IMR-90 (cell line): ENCODE measurements at regions not wholly inside any gene's neighbourhood (a gene's known extent, or its start where the extent isn't known, plus 50 kb on each side); places are given as distances from the start of the nearest gene placed in this dataset.

ENCODE experiments used
- ATAC-seq: fragments of 200-7000 bp; cut with Tn5 transposase; 2 replicates; pipeline ENCODE4 v1.9.1; 2020; ENCODE audit warnings: low read depth, mild to moderate bottlenecking, moderate library complexity
- BruUV-seq: library from RNA; stranded (reverse); fragments of 400-500 nt; replicated peaks from 2 replicates; lab custom pipeline; 2021; lab: Mats Ljungman, UMichigan
- CTCF ChIA-PET: fragments of 300-600 bp; formaldehyde crosslinking; extraction: SDS; loops from one replicate; lab custom pipeline; 2021; ENCODE audit warnings: antibody characterized with exemption; lab: Yijun Ruan, JAX
- POLR2A ChIA-PET: fragments of 300-600 bp; sonication (Branson Sonifier 250); formaldehyde crosslinking; loops from one replicate; lab custom pipeline; 2022; ENCODE audit warnings: antibody characterized with exemption; ENCODE audit not compliant: unreplicated experiment; lab: Charles Lee
- DNase-seq: peaks from one replicate; pipeline ENCODE4 v3.0.0; 2013
- H2AFZ ChIP-seq: replicated peaks from 2 replicates; pipeline ENCODE3; 2013; ENCODE audit warnings: low read length, mild to moderate bottlenecking; ENCODE audit not compliant: poor library complexity
- H2AK5ac ChIP-seq: 2 replicates; pipeline ENCODE4 v1.6.1; 2013; ENCODE audit warnings: low read depth, low read length, inconsistent platforms
- H2AK9ac ChIP-seq: replicated peaks from 2 replicates; pipeline ENCODE3; 2013; ENCODE audit warnings: mild to moderate bottlenecking, low read depth, low read length, moderate library complexity; ENCODE audit not compliant: poor library complexity
- H2BK120ac ChIP-seq: 2 replicates; pipeline ENCODE4 v1.6.1; 2013; ENCODE audit warnings: low read depth, low read length, inconsistent platforms
- H2BK15ac ChIP-seq: 3 replicates; pipeline ENCODE4 v1.6.1; 2013; ENCODE audit warnings: low read depth, low read length, inconsistent platforms
- H2BK20ac ChIP-seq: 2 replicates; pipeline ENCODE4 v1.6.1; 2013; ENCODE audit warnings: low read depth, mild to moderate bottlenecking, inconsistent platforms, low read length, moderate library complexity
- H2BK5ac ChIP-seq: 2 replicates; pipeline ENCODE4 v1.6.1; 2013; ENCODE audit warnings: mild to moderate bottlenecking, low read depth, low read length, inconsistent platforms; ENCODE audit not compliant: poor library complexity, severe bottlenecking
- H3K14ac ChIP-seq: replicated peaks from 2 replicates; pipeline ENCODE4 v1.6.1; 2013; ENCODE audit warnings: low read depth, low read length, inconsistent platforms
- H3K18ac ChIP-seq: 2 replicates; pipeline ENCODE4 v1.6.1; 2013; ENCODE audit warnings: low read depth, low read length, control low read depth
- H3K23ac ChIP-seq: 2 replicates; pipeline ENCODE4 v1.6.1; 2013; ENCODE audit warnings: low read depth, low read length, inconsistent platforms
- H3K27ac ChIP-seq: 2 replicates; pipeline ENCODE4 v1.5.1; 2013; ENCODE audit warnings: mild to moderate bottlenecking, control low read depth, low read length; ENCODE audit not compliant: insufficient read depth
- H3K27me3 ChIP-seq: 2 replicates; pipeline ENCODE4 v1.6.1; 2013; ENCODE audit warnings: low read length; ENCODE audit not compliant: control insufficient read depth, insufficient read depth
- H3K36me3 ChIP-seq: 2 replicates; pipeline ENCODE4 v1.6.1; 2013; ENCODE audit warnings: low read length, mixed read lengths; ENCODE audit not compliant: control insufficient read depth, insufficient read depth
- H3K4ac ChIP-seq: 2 replicates; pipeline ENCODE4 v1.6.1; 2013; ENCODE audit warnings: low read depth, low read length, inconsistent platforms
- H3K4me1 ChIP-seq: 2 replicates; pipeline ENCODE4 v1.6.1; 2013; ENCODE audit warnings: low read length, mixed read lengths; ENCODE audit not compliant: control insufficient read depth, insufficient read depth
- H3K4me2 ChIP-seq: 2 replicates; pipeline ENCODE4 v1.6.1; 2013; ENCODE audit warnings: low read depth, mild to moderate bottlenecking, control low read depth, low read length, moderate library complexity
- H3K4me3 ChIP-seq: 2 replicates; pipeline ENCODE4 v1.5.1; 2013; ENCODE audit warnings: low read depth, mild to moderate bottlenecking, control low read depth, low read length, moderate library complexity; ENCODE audit not compliant: insufficient read depth
- H3K56ac ChIP-seq: 2 replicates; pipeline ENCODE4 v1.6.1; 2013; ENCODE audit warnings: low read length, inconsistent platforms; ENCODE audit not compliant: insufficient read depth; ENCODE audit errors: extremely low read depth
- H3K79me1 ChIP-seq, 2 experiments: 2 replicates each; pipeline ENCODE4 v1.6.1; 2013; ENCODE audit warnings: low read length in 2 of 2, inconsistent platforms in 1 of 2, low read depth in 1 of 2
- H3K9ac ChIP-seq: 2 replicates; pipeline ENCODE4 v1.6.1; 2013; ENCODE audit warnings: low read depth, low read length, control low read depth
- H3K9me1 ChIP-seq: 2 replicates; pipeline ENCODE4 v1.6.1; 2013; ENCODE audit warnings: low read length, inconsistent platforms; ENCODE audit not compliant: insufficient read depth
- H3K9me3 ChIP-seq: 2 replicates; pipeline ENCODE4 v1.6.1; 2013; ENCODE audit warnings: low read length; ENCODE audit not compliant: control insufficient read depth, insufficient read depth
- H4K20me1 ChIP-seq: 2 replicates; pipeline ENCODE4 v1.6.1; 2013; ENCODE audit warnings: low read length, inconsistent platforms; ENCODE audit not compliant: insufficient read depth
- H4K5ac ChIP-seq: 2 replicates; pipeline ENCODE4 v1.6.1; 2013; ENCODE audit warnings: mild to moderate bottlenecking, low read depth, low read length, control low read depth
- H4K8ac ChIP-seq, 2 experiments: 2 replicates each; pipeline ENCODE4 v1.6.1; 2013; ENCODE audit warnings: low read depth in 2 of 2, low read length in 2 of 2, control low read depth in 1 of 2, inconsistent platforms in 1 of 2
- H4K91ac ChIP-seq: 2 replicates; pipeline ENCODE4 v1.6.1; 2013; ENCODE audit warnings: low read depth, low read length, inconsistent platforms; ENCODE audit not compliant: insufficient read depth
- BHLHE40 ChIP-seq: fragments of 150-350 bp; IDR thresholded peaks from 2 replicates; pipeline ENCODE4 v1.6.1; 2016; ENCODE audit warnings: mild to moderate bottlenecking, low read depth, low read length
- CEBPB ChIP-seq: IDR thresholded peaks from 2 replicates; pipeline ENCODE4 v1.6.1; 2012; ENCODE audit warnings: low read depth, low read length, improper control_type of control experiment
- CHD1 ChIP-seq: IDR thresholded peaks from 2 replicates; pipeline ENCODE4 v1.6.1; 2012; ENCODE audit warnings: low read depth, low read length, improper control_type of control experiment
- FOS ChIP-seq: fragments of 150-350 bp; IDR thresholded peaks from 2 replicates; pipeline ENCODE4 v1.6.1; 2016; ENCODE audit warnings: low read depth, low read length
- MAZ ChIP-seq: IDR thresholded peaks from 2 replicates; pipeline ENCODE4 v1.6.1; 2012; ENCODE audit warnings: low read depth, mild to moderate bottlenecking, low read length, improper control_type of control experiment, moderate library complexity, borderline replicate concordance
- MXI1 ChIP-seq: IDR thresholded peaks from 2 replicates; pipeline ENCODE4 v1.6.1; 2012; ENCODE audit warnings: low read depth, mild to moderate bottlenecking, low read length, moderate library complexity, borderline replicate concordance
- NFE2L2 ChIP-seq: fragments of 150-350 bp; IDR thresholded peaks from 2 replicates; pipeline ENCODE4 v1.6.1; 2016; ENCODE audit warnings: low read depth, mild to moderate bottlenecking, low read length
- POLR2A ChIP-seq: IDR thresholded peaks from 2 replicates; pipeline ENCODE4 v1.6.1; 2012; ENCODE audit warnings: mild to moderate bottlenecking, low read depth, low read length
- RAD21 ChIP-seq: IDR thresholded peaks from 2 replicates; pipeline ENCODE4 v1.6.1; 2012; ENCODE audit warnings: low read length, improper control_type of control experiment
- RCOR1 ChIP-seq: IDR thresholded peaks from 2 replicates; pipeline ENCODE4 v1.6.1; 2012; ENCODE audit warnings: mild to moderate bottlenecking, low read length, improper control_type of control experiment; ENCODE audit not compliant: insufficient replicate concordance
- RFX5 ChIP-seq: IDR thresholded peaks from 2 replicates; pipeline ENCODE4 v1.8.0; 2012; ENCODE audit warnings: low read depth, mild to moderate bottlenecking, low read length, moderate library complexity
- SMC3 ChIP-seq: fragments of 150-350 bp; IDR thresholded peaks from 2 replicates; pipeline ENCODE4 v1.6.1; 2016; ENCODE audit warnings: low read depth, mild to moderate bottlenecking, antibody characterized with exemption, low read length, moderate library complexity
- WGBS, 2 experiments: methylation state at CpG; one replicate each; pipeline versions ENCODE4 v1.1.5 to v1.1.7; 2013; ENCODE audit warnings: missing lambda C conversion rate in 2 of 2; ENCODE audit not compliant: insufficient read length in 1 of 2; ENCODE audit errors: extremely low coverage in 2 of 2; 5-methylcytosine and 5-hydroxymethylcytosine counted together
- dilution Hi-C: fragments of 300-500 bp; cut with HindIII; formaldehyde crosslinking; loops from one replicate; pipeline ENCODE4 v1.14.3; 2018; ENCODE audit warnings: low sequenced_read_pairs; ENCODE audit not compliant: unreplicated experiment
- in situ Hi-C: fragments of 300-500 bp; cut with MboI; formaldehyde crosslinking; loops from 3 replicates; pipeline ENCODE4 v1.14.3; 2019; ENCODE audit warnings: low sequenced_read_pairs, inconsistent platforms, mixed read lengths
- intact Hi-C: fragments of 100-400 bp; cut with micrococcal nuclease; formaldehyde crosslinking; loops from 2 replicates; pipeline ENCODE4 v1.10.0; 2022
- TF ChIP-seq, protein P1 (sequence below): fragments of 150-350 bp; IDR thresholded peaks from 2 replicates; pipeline ENCODE4 v1.6.1; 2017; ENCODE audit warnings: mild to moderate bottlenecking, antibody characterized with exemption, low read length, low read depth
- TF ChIP-seq, protein P2 (sequence below): conservative IDR thresholded peaks from 2 replicates; pipeline ENCODE4 v1.5.1; 2012; ENCODE audit warnings: mild to moderate bottlenecking, low read depth, low read length, improper control_type of control experiment
- TF ChIP-seq, protein P3 (sequence below): fragments of 150-350 bp; IDR thresholded peaks from 2 replicates; pipeline ENCODE4 v1.6.1; 2016; ENCODE audit warnings: low read depth, mild to moderate bottlenecking, low read length, moderate library complexity, borderline replicate concordance

DNA sequence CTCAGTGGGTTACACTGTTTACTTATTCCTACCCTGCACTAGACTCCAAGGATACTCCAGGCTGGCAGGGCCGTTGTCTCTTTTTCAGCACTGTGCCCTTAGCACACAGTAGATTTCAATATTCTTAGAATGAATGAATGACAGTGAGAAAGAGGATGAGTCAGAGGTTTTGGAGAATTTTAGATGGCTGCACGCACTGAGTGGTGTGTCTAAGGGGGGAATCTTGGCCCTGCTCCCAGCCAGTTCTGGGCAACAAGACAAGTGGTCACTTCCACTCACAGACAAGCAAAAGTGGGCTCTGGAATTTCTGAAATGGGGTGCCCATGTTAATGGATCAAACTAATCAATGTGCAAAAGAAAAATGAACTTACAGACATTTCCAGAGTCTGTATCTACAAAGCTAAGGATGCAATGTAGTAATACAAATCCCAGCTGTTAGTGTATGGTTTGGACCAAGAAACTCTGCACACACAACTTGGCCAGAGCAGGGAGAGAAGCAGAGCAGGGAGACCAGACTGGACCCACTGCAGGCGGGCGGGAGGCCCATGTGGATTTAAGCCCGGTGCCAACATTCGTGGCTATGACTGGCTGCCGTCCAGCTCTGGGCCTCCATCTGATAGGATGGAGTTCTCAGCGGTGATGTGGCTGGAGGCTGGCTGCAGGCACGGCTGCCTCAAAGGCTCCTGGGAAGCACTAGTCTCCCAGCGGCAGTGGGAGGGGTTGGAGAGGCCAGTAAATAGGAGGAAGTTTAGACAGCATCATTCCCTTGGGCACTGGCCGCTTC lies 95.6 kb upstream of the CDYL2 start:
- peak overlapping the region; percentile 44 for H3K4me2 ChIP-seq
- no peak overlapping the region for H2BK5ac ChIP-seq
- WGBS, 2 experiments, result 0% methylated on average over 3 of the region's 11 CpGs; no CpG with 5 or more reads in 1 of the 2 experiments
- H3K36me3 ChIP-seq, result no peaks in the 10 kb centered on the region
- peaks cover 7% of the 10 kb centered on the region for H3K4me1 ChIP-seq
- intact Hi-C loops, result no loop called here
- no peaks in the 10 kb centered on the region for H3K27me3 ChIP-seq
- H3K9me3 ChIP-seq, result no peaks in the 10 kb centered on the region
- ATAC-seq, result peak; percentile 94
- H3K56ac ChIP-seq, result no peak overlapping the region
- in situ Hi-C loops, result no loop called here
- no peak overlapping the region for H3K23ac ChIP-seq
- H2AK5ac ChIP-seq, result no peak overlapping the region
- 0 out of 2 replicates have a peak overlapping the region, but pooled peaks have one; percentile 27 for H3K4ac ChIP-seq
- peak overlapping the region; percentile 41; the same call in 1 of the 2 replicates for H2BK20ac ChIP-seq
- H2BK15ac ChIP-seq, result no peak overlapping the region
- H3K18ac ChIP-seq, result no peak overlapping the region
- H3K9ac ChIP-seq, result no peak overlapping the region
- DNase-seq, result peak; percentile 76
- no peak overlapping the region for H2AK9ac ChIP-seq
- POLR2A ChIA-PET, result no interaction called here
- no peak overlapping the region for H3K4me3 ChIP-seq
- H3K9me1 ChIP-seq, result 0 out of 2 replicates have a peak, but pooled peaks cover 6% of the 10 kb centered on the region
- H4K5ac ChIP-seq, result no peak overlapping the region
- no peaks in the 10 kb centered on the region for H4K20me1 ChIP-seq
- no peaks in the 10 kb centered on the region for H3K79me1 ChIP-seq
- no TSS peak for BruUV-seq
- H4K8ac ChIP-seq, result peak overlapping the region in 1 of 2 experiments; percentile 42; a peak in 2 of 4 replicates
- CTCF ChIA-PET, result interaction anchor here (0.6 kb wide), 1 partner anchor 711 kb away, joined by 3 read pairs; no protein-coding TSS in a partner anchor
- H3K14ac ChIP-seq, result no peak overlapping the region
- H2BK120ac ChIP-seq, result no peak overlapping the region
- H3K27ac ChIP-seq, result no peak overlapping the region
- peak overlapping the region; percentile 15; the same call in 1 of the 2 replicates for H4K91ac ChIP-seq
- peak overlapping the region; percentile 33 for H2AFZ ChIP-seq
- dilution Hi-C loops, result no loop called here
- TF ChIP-seq CHD1 (no peak), RFX5 (no peak), RCOR1 (no peak), POLR2A (no peak), MXI1 (no peak), FOS (no peak), RAD21 (no peak), SMC3 (no peak), CEBPB (no peak), BHLHE40 (no peak), NFE2L2 (no peak), MAZ (no peak)
- TF ChIP-seq, protein P1, sequence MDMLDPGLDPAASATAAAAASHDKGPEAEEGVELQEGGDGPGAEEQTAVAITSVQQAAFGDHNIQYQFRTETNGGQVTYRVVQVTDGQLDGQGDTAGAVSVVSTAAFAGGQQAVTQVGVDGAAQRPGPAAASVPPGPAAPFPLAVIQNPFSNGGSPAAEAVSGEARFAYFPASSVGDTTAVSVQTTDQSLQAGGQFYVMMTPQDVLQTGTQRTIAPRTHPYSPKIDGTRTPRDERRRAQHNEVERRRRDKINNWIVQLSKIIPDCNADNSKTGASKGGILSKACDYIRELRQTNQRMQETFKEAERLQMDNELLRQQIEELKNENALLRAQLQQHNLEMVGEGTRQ, result no peak
- TF ChIP-seq, protein P2, sequence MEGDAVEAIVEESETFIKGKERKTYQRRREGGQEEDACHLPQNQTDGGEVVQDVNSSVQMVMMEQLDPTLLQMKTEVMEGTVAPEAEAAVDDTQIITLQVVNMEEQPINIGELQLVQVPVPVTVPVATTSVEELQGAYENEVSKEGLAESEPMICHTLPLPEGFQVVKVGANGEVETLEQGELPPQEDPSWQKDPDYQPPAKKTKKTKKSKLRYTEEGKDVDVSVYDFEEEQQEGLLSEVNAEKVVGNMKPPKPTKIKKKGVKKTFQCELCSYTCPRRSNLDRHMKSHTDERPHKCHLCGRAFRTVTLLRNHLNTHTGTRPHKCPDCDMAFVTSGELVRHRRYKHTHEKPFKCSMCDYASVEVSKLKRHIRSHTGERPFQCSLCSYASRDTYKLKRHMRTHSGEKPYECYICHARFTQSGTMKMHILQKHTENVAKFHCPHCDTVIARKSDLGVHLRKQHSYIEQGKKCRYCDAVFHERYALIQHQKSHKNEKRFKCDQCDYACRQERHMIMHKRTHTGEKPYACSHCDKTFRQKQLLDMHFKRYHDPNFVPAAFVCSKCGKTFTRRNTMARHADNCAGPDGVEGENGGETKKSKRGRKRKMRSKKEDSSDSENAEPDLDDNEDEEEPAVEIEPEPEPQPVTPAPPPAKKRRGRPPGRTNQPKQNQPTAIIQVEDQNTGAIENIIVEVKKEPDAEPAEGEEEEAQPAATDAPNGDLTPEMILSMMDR, result no peak
- TF ChIP-seq, protein P3, sequence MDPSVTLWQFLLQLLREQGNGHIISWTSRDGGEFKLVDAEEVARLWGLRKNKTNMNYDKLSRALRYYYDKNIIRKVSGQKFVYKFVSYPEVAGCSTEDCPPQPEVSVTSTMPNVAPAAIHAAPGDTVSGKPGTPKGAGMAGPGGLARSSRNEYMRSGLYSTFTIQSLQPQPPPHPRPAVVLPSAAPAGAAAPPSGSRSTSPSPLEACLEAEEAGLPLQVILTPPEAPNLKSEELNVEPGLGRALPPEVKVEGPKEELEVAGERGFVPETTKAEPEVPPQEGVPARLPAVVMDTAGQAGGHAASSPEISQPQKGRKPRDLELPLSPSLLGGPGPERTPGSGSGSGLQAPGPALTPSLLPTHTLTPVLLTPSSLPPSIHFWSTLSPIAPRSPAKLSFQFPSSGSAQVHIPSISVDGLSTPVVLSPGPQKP, result no peak
